Ecto neural progenitor cell (in vitro differentiated cells): ENCODE measurements at regions not wholly inside any gene's neighbourhood (a gene's known extent, or its start where the extent isn't known, plus 50 kb on each side); places are given as distances from the start of the nearest gene placed in this dataset.

Source experiments
- DNase-seq: peaks from one replicate; pipeline ENCODE4 v3.0.0-alpha.2; 2018; ENCODE audit warnings: low spot score

DNA sequence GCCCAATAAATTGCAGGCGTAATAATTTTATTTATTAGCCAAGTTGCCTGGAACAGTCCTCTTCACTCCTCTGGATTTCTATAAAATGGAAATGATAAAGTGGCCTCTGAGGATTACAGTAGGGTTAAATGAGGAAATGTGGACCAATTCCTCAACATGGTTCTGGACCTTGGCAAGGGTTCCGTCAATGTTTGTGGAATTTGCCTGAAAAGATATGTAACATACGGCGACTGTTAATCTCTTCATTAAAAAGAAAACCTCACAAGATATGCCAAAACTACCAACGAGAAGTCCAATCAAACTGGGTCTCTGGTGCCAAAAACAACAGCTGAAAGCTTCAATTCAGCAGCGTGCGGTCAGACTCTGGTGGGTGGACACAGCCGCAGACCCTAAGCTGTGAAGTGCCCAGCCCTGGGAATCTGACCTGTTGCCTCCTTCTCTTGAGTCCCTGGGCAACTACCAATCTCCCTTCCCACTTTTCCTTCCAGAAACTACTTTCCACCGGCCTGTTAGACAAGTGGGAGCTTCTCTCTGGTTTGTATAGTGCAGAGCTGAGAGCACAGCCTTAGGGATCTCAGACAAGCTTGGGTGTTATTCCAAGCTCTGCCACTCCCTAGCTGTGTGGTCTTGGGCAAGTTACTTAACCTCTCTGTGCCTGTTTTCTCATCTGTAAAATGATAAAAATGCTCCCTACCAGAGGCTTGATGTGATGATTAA, 190.5 kb upstream of the GSC start:
- no peak for DNase-seq

DNA sequence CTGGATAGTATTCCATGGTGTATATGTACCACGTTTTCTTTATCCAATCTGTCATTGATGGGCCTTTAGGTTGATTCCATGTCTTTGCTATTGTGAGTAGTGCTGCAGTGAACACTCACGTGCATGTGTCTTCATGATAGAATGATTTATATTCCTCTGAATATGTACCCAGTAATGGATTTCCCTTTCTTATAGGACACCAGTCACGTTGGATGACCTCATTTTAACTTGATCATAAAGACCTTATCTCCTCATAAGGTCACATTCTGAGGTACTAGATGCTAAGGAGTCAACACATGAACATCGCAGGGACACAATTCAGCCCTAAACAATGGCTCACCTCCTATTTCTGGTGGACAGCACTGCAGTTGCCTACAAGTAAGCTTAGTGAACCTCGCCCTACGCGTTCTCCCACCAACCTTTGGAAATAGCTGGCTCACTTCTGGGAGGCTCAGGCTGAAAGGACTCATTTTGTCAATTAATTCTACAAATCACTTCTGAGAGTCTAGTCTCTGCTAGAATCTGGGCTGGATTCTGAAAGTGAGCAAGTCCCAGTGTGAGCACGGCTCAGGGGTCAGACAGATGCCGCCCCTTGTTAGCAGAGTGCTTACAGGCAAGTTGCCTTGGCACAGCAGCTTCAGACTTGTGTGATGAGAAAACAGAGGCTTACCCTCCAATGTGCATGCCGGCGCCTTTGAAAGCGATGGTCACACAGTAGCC, 183.8 kb upstream of the GSC start:
- DNase-seq: no peak

DNA sequence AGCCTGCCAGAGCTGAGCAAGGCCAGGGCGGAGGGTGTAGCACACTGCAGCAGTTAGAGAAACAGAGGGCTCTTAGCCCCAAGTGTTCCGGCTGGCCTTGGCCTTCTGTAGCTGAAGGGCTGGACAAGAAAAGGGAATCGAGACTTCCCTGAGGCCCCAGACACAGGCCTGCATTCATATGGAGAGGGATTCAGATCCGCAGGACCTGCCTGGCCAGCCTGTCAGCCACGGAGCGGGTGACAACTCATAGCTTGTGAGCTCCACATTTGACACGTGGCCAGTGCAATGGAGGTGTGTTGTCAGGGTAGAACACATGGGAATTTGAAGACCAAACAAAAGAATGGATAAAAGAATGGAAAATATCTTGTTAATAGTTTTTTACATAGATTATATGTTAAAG, 182.2 kb upstream of the GSC start:
- no peak for DNase-seq

DNA sequence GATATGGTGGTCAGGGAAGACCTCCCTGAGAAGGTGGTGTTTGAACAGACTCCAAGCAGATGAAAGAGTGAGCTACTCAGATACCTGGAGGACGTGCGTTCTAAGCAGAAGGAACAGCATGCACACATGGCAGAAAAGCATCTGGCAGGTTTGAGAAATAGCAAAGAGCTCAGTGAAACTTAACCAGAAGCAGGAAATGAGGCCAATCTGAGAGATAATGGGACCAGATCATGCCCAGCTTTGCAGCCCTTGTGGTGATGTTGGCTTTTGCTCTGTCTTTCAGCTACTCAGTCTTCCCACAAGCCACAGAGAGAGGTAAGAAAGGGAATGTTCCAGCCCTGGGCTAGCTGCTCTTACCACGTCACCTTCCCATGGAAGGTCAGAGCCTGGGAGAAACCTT, 176.3 kb upstream of the GSC start:
- DNase-seq: no peak

DNA sequence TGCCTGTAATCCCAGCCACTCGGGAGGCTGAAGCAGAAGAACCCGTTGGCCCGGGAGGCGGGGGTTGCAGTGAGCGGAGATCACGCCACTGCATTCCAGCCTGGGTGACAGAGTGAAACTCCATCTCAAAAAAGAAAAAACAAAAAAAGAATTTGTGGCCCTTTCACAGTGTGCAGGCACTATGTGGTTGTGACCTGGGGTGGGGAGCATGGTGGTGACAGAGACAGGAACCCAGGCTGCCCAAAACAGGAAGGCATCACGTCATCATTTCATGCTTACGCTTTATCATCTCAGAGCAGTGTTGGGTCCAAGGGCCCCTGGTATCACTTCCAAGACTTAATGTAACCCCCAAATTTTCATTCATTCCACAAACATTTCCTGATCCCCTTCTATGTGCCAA, 175.7 kb upstream of the GSC start:
- no peak for DNase-seq

DNA sequence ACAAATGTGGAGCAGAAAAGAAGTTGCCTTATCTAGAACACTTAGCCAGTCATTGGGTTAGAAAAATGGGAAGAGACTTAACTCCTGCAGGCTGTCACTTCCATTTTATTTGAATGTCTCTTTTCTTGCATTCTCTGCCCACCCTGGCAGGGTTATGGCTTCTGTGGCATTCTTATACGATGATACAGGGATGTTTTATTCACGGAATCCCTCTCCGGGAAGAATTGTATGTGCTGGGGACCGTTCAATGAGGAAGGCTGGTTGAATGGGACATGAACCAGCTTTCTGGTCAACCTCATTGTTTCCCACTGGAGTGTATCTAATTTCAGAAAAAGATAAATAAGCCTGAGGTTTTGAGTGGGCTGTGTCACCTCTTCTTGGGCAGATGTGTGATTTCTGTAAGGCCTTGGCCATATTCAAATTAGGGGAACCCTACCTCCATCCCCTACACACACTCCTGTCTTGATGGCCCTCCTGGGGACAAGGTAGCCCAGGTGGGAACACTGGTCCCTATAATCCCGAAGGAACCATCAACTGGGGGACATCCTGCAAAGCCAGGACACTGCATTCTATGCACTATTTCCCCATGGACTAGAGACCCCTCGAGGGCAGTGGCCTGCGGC, 174.8 kb upstream of the GSC start:
- DNase-seq: no peak

DNA sequence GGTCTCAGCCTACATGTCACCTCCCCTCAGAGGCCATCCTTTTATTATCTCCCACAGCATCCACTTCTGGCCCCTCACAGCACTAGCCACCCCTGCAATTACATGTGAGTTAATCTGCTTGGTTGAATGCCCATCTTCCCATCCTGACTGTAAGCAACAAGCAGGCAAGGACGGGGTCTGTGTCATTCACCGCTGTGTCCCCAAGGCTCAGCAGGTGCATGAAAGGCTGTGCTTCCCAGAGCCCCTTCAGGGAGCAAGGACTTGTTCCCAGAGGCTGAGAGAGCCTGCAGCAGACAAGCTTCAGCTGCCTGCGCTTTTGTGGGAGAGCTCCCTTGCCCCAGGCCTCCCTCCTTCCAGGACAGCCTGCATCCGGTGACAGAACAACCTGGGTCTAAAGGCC, 172.7 kb upstream of the GSC start:
- DNase-seq: no peak

DNA sequence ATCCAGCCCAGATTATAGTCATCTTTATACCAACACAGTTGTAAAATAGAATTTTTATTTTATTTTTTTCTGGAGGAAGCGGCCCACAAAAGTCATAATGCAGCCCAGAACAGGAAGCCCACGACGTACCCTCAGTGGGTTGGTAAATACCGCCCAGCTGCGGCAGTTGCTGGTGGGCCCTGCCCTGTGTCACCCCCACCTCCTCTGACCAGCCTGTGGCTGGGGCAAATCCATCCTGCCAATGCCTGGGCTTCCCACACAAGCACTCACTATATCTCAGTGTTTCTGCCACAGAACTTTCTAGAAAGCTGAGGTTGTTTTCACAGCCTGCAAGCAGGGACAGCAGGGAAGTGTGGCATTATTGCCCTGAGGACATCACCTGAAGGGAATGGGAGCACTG, 171.4 kb upstream of the GSC start:
- DNase-seq: no peak

DNA sequence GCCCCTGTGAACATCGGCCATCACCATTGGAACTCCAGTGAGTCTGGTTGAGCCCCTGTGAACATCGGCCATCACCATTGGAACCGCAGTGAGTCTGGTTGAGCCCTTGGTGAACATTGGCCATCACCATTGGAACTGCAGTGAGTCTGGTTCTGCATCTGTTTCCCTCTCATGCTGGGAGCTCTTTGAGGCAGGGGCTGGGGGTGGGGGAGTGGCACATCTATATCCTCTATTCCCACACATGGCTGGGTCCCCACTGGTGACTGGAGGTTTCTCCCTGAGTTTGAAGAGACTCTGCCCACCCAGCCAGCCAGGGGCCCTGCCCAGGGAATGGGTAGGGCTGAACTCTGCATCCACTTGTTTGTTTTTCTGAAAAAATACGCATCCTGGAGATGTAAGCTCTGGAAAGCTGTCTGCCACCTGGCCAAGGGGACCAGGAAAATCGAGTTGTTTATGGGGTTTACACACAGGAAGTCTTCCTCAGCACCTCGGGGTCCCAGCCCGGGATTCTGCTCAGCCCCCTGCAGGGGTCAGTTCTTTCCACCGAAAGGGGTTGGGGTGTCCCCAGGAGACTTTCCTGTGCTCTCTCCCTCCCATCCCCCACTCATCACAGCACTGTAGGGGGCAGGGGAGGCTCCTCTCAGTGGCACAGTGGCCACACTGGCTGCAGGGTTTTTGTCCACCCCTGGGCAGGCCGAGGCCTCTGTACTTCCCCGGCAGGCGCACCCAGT, 170.5 kb upstream of the GSC start:
- DNase-seq: no peak

DNA sequence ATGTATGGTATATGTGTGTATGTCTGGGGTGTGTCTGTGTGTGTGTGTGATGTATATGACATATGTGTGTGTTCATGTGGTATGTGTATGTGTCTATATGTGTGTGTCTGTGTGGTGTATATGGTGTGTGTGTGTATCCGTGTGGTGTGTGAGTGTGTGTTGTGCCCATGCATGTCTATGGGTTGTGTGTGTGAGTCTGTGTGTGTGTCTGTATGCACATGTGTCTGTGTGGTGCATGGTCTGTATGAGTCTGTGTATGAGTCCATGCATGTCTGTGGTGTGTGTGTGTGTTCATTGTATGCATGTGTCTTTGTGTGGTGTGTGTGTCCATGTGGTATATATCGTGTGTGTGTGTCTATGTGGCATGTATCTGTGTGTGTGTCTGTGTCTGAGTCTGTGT, 168.1 kb upstream of the GSC start:
- DNase-seq: no peak

DNA sequence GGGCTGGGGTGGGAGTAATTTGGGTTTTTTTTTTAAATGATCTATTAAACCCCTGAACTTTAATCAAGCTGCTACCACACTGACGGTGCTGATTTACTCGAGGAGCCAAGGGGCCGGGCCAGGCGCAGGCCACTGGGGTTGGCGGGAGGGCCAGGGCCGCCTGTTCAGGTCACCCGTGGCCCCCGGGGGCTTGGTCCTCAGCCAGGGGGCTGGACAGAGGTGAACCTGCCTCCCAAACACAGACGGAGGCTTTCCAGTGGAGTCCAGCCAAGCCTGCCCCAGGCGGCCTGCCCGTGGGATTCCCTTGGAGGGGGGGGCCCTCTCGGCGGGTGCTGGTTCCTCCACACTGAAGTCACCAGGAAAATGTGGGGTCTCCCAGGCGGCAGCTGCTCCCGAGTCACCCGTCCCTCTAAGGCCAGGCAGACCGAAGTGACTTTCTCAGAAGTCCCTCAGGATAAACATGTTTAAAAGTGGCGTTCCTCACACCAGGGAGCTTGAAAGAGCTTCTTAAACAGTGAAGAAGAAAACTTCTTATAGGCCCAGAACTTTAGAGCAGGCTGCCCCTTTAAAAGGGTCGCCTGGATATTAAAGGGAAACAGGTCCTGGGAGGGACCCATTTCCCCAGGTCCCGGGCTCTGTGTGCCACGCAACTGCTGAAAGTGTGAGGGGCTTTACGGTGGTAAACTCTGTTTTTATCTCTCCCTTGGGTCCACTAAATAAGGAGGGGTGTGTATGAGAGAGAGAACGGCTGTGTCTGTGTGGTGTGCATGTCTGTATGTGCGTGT, 167.2 kb upstream of the GSC start:
- no peak for DNase-seq

DNA sequence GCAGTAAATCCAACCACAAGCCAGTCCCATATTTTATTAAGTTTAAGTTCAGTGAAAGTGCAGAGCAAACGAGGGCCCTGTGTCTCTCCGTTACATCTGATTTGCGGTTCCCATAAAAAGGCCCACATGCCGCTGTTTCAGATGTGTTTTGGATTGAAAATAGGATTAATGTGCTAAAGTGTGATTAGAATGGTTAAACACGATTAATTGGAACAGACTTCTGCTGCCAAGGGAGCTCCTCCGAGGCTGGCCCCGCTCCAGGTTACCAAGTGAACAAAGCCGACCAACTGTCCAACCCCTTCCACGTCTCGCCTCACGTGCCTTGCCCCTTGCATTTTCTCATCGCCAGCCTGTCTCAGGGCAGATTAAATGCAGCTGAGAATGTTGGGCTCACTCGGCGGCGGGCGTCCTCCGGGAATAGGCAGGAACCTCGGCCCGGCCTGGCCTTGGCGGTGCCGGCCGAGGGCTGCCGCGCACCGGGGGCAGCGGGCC, 166.5 kb upstream of the GSC start:
- no peak for DNase-seq

DNA sequence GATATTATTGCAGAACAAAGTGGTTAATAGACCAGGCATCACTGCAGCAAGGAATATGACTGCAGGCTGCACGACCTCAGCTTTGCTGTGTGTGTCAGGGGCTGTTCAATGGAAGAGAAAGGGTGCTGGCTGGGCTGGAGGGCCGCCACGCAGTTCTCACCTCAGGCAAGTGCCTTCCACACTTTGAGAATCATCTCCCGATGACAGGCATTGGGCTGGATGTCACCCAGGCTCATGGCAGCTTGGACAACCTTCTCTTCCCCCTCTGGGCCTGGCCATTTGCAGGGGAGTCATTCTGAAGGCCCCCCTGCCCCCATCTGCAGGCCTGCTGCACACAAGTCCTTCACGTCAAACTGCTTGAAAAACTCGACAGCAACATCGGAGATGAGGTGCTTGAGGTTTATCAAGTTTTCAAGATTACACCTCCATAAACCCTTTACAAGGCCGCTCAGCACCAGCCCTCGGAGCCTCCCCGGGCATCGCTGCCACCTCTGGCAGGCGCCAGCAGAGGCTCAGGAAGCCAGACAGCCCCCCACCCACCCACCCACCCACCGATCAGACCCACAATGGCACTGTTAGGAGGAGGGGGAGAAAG, 165.9 kb upstream of the GSC start:
- DNase-seq: no peak

DNA sequence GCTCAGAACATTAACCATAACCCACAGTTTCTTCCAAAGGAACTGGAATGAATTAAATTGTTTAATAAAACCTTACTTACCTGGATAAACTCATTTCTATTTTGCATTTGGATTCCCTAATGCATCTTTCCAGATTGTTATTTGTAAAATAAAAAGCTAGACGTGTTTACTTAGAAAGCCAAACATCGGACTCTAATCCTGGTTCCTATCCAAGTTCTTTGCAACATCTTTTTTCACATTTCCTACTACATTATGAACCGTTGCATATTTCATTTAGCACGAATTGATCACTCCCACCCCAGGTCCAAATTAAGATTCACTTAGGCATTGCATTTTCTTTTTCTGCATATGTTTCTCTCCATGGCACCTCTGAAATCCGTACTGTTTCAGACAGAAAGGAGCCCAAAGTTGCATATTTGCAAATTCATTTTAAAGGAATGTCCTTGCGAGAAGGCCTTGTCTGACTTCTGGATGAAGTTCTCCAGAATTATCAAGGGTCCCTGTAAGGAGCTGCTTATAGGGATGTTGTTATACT, 164.4 kb upstream of the GSC start:
- DNase-seq: no peak

DNA sequence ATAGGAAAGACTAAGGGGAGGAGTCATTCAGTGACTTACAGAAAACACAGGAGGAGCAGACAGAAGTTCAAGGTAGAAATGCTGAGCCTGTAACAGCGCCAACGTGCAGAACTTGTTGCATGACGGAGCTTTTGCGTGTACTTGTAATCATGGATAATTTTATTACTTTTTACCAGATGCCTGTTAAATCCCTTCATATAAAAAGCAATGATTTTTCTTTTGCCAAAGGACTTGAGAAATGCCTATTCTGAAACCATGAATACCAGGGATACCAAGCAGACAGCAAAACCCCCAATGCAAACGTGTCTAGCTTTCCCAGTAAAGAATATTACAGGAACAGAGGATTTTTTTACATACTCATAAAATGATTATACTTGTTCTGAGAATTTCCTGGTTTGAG, 163.6 kb upstream of the GSC start:
- no peak for DNase-seq

DNA sequence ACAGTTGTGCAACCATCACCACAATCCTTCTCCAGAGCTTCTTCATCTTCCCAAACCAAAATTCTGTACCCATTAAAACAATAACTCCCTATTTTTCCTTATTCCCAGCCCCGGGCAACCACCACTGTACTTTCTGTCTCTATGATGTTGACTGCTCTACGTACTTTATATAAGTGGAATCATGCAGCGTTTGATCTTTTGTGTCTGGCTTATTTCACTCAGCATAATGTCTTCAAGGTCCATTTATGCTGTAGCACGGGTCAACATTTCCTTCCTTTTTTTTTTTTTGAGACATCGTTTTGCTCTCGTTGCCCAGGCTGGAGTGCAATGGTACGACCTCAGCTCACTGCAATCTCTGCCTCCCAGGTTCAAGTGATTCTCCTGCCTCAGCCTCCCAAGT, 162.7 kb upstream of the GSC start:
- DNase-seq: no peak

DNA sequence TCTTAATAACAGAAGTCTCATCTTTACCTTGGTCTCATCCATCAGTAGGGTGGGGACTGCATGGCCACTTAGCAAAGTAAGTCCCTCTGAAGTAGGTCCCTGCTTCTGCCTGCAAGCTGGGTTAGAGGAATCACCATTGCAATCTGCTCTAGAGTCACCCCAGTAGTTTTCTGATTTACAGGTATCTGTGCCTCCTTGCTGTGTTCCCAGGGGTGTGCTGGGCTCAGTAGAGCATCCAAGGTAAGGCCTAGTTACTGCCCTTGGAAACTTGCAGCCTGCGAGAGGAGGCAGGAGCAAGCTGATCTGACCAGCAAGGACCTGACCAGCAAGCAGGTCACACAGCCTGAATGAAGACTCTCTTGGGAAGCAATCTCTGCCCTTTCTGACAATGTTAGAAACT, 160.8 kb upstream of the GSC start:
- no peak for DNase-seq

DNA sequence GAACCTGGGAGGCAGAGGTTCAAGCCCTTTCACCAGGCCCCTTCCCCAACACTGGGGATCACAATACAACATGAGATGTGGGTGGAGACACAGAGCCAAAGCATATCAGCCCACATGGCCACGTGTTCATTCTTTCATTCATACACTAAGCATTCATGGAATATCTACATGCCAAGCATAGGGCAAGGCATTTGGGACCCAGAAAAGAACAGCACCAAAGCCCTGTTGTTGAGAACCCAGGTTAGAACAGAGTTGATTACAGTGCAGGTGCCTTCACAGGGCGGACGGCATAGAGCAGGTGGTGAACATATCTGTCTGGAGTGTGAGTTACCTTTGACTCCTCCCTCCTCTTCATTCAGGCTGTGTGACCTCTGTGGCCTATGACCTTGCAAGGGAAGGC, 159.4 kb upstream of the GSC start:
- DNase-seq: no peak

DNA sequence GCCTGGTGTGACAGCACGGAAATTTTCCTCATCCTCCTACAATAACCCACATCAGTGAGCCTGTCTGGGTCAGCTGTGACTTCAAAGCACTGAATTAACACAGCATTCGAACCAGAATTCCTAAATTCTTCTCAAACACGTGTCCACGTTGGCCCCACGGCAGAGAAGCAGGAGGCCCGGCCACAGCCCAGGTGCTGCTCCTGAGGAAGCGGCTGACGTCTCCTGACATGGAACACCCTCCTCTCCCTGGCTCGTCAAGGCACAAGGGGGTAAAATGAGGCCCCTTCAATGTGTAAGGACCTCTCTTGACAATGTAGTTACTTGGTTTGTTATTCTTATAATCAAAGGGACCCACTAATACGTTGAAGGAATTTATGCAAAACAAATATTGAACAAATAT, 156.3 kb upstream of the GSC start:
- DNase-seq: no peak

DNA sequence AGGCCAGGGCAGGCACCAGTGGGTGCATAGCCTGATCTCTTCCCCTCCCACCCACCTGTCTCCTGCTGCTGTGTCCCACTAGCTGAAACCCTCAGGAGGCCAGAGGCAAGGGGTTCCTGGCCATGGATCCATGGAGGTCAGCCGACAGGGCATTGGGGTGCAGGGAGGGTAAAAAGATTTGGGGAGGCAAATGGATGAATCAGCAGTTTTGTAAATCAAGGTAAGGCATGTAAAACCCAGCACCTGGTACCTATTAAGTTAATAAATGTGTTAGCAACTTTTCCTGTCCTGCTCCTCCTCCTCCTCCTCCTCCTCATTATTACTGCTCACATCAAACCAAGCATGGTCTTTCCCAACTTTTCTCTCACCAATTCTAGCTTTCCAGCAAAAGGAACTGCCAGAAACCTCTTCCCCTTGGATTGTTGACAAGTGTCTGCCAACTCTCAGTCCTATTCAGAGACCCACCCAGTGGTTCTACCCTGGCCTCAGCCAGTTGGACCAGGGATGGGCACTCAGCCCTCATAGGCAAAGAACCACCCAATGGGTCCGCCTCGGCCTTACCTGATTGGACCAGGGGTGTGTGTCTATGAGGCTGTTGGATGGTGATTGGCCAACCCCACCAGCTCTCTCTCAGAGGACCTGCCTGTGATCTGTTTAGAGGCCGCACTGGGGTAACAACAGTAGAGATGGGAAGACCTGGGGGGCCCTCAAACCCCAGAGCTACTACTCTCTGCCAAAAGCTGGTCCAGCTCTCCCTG, 155.7 kb upstream of the GSC start:
- DNase-seq: no peak

DNA sequence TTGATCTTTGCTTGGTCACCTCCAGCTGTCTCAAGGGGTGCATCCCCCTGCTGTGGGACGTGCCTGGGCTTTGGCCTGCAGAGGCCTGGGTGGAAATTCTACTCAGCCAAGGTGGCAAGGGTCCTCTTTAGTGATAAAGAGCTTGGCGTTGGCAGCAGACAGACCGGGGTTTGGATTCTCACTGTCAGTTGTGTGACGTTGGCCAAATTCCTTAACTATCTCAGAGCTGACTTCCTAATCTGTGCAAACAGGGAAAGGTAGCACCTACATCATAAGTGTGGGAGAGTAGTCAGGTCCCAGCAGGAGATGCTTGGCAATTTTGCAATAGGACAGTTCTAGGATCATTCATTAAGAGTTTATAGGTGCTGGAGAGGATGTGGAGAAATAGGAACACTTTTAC, 154.3 kb upstream of the GSC start:
- no peak for DNase-seq
